ENCODE measurements at regions not wholly inside any gene's neighbourhood (a gene's known extent, or its start where the extent isn't known, plus 50 kb on each side); places are given as distances from the start of the nearest gene placed in this dataset.
"Not testable (repeated sequence)": the region's sequence is repeated elsewhere in the genome, so short reads cannot be mapped to it uniquely, and the experiment has no call there.

GRCh38 chr6:133802861-133803260 is 86.1 kb upstream of the TCF21 start:
- DNase-seq = no peak

GRCh38 chr6:133804265-133804664 is 84.6 kb upstream of the TCF21 start:
- DNase-seq = no peak

- DNase-seq = no peak
These were observed 83.0 kb upstream of the TCF21 start for GRCh38 chr6:133805876-133806275.

GRCh38 chr6:133806382-133807140 is 82.4 kb upstream of the TCF21 start:
- DNase-seq = no peak

GRCh38 chr6:133807501-133807900 is 81.4 kb upstream of the TCF21 start:
- DNase-seq = no peak

GRCh38 chr6:133809406-133809805 is 79.5 kb upstream of the TCF21 start:
- no peak for DNase-seq

- no peak for DNase-seq
These were observed 77.4 kb upstream of the TCF21 start for GRCh38 chr6:133811557-133811956.

GRCh38 chr6:133812446-133812845 is 76.5 kb upstream of the TCF21 start:
- not testable (repeated sequence) for DNase-seq

GRCh38 chr6:133814238-133814637 is 74.7 kb upstream of the TCF21 start:
- DNase-seq = no peak

- DNase-seq = no peak
These were observed 74.1 kb upstream of the TCF21 start for GRCh38 chr6:133814797-133815196.

- no peak for DNase-seq
These were observed 73.6 kb upstream of the TCF21 start for GRCh38 chr6:133815313-133815712.

- DNase-seq = no peak
These were observed 72.7 kb upstream of the TCF21 start for GRCh38 chr6:133816171-133816570.

GRCh38 chr6:133817460-133818047 is 71.4 kb upstream of the TCF21 start:
- DNase-seq = no peak

- no peak for DNase-seq
These were observed 70.6 kb upstream of the TCF21 start for GRCh38 chr6:133818320-133818719.

GRCh38 chr6:133820208-133820607 is 68.7 kb upstream of the TCF21 start:
- no peak for DNase-seq

GRCh38 chr6:133827766-133828165 is 61.1 kb upstream of the TCF21 start:
- DNase-seq = no peak

- DNase-seq = no peak
These were observed 55.0 kb upstream of the TCF21 start for GRCh38 chr6:133833949-133834359.

- no peak for DNase-seq
These were observed 54.3 kb upstream of the TCF21 start for GRCh38 chr6:133834472-133835170.

- DNase-seq = no peak
These were observed 53.0 kb upstream of the TCF21 start for GRCh38 chr6:133835901-133836300.

GRCh38 chr6:133837801-133838349 is 51.0 kb upstream of the TCF21 start:
- DNase-seq = no peak

Measured in NCI-H510A treated with DMSO at 0.1 percent for 48 hours (cell line).